GM18520 (cell line): ENCODE measurements at regions not wholly inside any gene's neighbourhood (a gene's known extent, or its start where the extent isn't known, plus 50 kb on each side); places are given as distances from the start of the nearest gene placed in this dataset.

Experiments used
- ATAC-seq: cut with Tn5 transposase; IDR thresholded peaks from one replicate; pipeline ENCODE4 v1.9.1; 2021; ENCODE audit not compliant: unreplicated experiment

DNA sequence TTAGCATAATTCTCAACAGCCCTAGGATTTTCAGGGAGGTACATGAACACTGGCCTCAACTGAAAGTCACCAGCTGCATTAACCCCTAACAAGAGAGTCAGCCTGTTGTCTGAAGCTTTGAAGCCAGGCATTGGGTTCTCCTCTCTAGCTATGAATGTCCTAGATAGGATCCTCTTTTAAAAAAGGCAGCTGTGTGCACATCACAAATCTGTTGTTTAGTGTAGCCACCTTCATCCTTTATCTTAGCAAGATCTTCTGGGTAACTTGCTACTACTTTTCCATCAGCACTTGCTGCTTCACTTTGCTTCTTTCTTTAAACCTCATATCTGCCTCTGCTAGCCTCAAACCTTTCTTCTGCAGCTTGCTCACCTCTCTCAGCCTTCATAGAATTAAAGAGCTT is 1692.1 kb downstream of the EFNB2 start:
- no peak for ATAC-seq

DNA sequence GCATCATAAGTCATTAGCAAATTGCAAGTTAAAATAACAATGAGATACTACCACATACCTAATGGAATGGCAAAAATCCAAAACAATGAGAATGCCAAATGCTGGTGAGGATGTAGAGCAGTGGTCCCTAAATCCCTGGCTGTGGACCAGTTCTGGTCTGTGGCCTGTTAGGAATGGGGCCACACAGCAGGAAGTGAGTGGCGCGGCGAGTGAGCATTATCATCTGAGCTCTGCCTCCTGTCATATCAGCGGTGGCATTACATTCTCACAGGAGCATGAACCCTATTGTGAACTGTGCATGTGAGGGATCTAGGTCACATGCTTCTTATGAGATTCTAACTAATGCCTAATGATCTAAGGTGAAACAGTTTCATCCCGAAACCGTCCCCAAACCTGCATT is 1694.4 kb downstream of the EFNB2 start:
- no peak for ATAC-seq

DNA sequence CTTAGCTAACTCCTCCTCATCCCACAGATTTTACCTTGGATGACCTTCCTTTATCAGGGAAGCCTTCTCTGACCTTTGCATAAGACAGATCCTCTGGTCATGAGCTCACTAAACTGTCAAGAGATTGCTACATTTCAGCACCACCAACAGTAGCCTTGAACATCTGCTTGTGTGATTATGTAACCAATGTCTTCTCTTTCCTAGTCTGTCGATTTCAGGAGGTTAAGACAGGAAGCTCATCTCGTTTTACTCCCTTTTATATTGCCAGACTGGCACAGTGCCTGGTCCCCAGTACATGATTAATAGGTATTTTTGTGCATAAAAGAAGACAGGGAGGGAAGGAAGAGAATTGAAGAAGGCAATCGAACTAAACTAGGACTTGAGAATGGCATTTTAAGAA is 1697.7 kb downstream of the EFNB2 start:
- no peak for ATAC-seq

DNA sequence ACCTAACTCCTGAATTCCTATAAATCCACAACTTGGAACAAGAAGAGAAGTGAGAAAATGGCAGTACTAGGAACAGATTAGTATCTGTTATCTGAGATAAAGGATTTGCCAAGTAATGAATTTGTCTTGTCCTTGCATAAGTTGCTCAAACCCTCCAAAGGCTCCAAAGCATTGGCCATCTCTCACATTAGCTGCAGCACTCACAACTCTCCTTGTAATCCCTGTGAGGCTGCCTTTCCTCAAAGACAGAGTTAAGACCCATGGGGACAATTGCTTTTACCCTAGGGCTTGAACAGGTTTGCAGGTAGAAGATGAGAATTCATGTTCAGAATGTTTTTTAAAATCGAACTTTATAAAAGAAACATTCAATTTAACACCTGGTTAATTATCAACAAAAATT is 1702.2 kb downstream of the EFNB2 start:
- ATAC-seq: no peak

DNA sequence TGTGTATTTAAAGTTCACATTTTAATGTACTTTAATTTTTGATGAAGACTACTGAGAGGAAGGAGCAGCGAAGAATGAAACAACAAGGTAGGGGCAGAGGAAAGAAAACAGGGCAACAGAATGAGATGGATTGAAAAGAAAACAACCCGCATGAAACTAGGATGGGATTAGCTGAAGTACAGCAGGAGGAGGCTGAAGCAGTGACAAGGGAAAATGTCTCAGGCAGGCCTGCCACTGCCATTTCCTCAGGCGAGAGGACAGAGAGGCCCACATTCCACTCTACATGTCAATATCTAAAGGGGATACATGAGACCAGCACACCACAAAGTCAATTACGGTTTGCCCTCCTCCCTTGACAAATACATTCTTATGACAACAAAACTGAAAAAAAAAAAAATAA is 1703.2 kb downstream of the EFNB2 start:
- ATAC-seq: no peak

DNA sequence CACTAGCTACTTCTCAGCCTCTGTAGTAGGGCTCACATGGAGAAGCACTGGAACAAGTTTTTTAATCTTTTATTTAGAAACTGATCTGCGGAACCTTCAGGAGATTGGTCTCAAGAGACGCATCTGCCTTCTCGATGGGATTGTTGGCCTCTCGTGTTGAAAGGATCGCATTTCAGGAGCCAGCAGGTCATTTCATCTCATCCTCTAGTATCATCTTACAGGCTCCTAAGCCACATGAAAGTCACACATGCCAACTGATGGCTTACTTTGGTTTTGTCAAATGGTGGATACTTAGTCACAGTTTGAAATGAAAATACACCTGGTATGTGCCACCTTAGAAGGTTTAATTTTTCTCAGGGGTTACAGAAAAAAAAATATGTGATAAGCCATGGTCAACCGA is 1703.6 kb downstream of the EFNB2 start:
- ATAC-seq: no peak

DNA sequence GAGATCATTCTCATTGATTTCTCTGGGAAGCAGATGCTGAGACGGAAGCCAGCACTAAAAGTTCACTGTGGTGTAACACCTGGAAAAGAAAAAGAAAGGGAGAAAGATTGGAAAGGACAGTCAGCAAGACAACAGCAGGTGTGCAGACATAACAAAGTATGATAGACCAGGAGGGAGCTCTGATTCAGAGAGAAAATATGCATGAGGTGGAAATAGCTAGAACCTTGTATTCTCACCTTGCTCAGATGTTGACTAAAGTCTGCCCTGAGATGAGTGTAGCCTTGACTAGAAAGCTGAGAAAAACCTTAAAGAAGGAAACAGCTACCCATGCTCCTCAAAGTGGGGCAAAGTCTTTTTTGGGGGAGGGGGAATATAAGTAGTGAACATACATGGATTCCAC is 1711.8 kb downstream of the EFNB2 start:
- no peak for ATAC-seq

DNA sequence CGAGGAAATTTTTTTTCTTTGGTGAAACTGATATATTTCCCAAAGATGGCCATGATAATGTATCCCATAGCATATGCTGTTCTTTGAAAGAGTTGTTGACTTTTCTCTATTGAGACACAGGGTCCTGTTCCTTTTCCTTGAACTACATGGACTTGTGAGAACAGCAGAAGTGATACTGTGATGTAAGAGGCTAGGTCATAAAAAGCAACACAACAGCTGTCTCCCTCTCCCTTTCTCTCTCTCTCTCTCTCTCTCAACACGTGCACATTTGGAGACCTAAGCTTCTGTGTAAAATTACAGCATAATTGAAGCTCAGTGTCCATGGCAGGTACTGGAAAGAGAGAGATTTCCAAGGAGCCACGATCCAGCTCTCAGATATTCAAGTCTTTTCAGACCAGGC is 1712.4 kb downstream of the EFNB2 start:
- no peak for ATAC-seq

DNA sequence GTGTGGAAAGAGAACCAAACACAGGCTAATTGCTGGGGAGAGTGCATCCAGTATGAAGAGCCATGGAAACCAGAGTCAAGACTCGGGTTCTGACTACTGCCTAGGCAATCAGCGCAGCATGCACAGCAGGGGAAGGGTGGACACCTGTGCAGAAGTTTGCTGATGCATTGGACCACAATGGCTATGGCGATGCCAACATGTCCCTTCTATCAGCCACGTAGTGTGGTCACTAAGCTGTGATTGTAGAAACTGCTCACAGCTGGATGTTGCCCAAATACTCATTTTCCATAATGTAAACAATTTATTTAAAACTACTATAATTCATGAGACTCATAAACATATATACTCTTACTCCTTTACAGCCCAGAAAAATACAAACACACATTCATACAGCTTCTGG is 1718.2 kb downstream of the EFNB2 start:
- no peak for ATAC-seq

DNA sequence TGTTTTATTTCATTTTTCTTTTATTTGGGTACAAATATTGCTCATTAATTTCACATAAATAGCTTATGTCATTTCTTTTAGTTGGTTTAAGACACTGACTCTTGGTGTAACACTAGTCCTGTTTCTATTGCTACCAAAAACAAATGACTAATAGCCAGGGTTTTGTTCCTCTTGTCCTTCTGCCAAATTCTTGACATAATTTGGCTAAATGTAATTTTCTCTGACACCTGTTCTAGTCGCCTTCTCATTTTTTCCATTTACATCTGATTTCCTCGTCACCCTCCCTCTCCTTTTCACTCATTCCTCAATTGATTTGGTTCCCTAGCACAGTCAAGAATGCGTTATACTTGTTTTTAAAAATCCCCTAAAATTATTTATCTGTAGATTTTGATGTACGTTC is 1718.7 kb downstream of the EFNB2 start:
- ATAC-seq: no peak

DNA sequence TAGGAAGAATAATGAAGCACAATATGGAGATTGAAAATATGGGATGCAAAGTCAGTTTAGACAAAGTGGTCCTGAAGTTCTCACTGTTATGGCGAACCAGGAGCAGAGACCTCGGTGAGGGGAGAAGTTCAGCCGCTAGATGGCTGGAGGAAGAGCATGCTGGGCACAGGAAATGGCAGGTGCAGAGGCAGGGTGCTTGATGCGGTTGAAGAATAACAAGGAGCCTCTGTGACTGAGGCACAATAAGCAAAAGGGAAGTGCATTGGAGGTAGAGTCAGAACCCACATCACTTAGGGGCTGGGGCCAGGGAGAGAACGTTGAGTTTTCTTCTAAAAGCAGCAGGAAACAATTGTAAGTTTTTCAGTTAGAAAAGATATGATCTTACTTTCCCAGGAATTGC is 1725.2 kb downstream of the EFNB2 start:
- ATAC-seq: no peak

DNA sequence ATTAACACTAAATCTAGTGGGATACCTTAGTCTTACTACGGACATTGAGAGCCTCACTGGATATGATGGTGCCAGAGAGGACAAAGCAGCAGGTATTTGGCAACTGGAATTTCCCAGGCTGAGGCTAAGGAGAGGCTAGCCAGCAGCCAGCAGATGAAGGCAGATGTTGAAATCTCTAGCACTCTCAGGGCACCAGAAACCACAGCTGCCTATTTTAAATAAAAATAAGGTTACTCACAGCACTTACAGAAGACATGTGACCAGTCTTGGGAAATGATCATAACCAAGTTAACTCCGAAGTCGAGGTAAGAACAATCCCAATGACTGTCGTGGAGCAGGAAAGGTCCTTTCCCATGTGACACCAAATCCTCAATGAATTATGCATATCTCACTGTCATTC is 1726.0 kb downstream of the EFNB2 start:
- ATAC-seq: no peak

DNA sequence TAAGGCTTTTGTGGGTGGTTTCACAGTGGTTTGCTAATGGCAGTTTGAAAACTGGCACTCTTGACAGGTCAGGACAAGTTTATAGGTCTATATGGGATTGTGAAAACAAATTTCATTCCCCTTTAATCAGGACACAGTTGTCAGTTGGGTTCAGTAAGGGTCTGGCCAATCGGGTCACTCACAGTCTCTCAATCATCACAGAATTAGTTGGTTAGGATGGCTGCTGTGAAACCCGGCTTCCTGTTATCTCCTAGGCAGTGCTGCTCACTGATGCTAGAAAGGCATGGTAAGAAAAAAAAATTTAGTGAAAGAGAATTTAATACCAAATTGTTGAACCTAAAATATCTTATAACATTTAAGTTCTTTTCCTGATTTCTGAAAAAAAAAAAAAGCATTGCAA is 1730.1 kb downstream of the EFNB2 start:
- no peak for ATAC-seq

DNA sequence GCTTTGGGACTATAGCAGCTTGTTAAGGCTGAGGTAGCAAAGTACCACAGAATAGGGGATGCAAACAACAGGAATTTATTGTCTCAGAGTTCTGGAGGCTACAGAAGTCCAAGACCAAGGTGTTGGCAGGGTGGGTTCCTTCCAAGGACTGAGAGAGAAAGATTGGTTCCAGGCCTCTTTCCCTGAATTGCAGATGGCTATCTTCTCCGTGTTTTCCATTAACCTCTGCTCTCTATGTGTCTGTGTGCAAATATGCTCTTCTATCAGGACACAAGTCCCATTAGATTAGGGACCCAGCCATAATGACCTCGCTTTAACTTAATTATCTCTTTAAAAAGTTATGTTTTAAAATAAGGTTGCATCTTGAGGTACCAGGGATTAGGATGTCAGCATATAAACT is 1732.9 kb upstream of the SLC10A2 start:
- no peak for ATAC-seq

DNA sequence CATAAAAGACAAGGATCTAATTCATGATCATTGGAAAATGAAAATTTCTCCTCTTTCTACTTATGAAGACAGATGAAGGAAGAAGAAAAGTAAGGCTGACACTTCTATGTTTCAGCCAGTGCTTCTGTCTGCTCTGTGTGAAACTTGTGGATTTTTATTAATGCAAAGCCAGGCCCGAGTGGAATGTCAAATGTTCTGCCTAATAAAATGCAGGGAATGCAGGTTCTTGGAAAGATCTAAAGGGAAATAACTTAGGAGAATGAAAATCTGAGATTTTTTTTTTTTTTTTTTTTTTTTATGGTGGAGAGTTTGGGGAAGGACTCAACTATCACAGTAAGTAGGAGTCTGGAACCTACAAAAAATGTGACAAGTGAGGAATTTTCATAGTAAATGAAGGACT is 1732.3 kb upstream of the SLC10A2 start:
- ATAC-seq: no peak

DNA sequence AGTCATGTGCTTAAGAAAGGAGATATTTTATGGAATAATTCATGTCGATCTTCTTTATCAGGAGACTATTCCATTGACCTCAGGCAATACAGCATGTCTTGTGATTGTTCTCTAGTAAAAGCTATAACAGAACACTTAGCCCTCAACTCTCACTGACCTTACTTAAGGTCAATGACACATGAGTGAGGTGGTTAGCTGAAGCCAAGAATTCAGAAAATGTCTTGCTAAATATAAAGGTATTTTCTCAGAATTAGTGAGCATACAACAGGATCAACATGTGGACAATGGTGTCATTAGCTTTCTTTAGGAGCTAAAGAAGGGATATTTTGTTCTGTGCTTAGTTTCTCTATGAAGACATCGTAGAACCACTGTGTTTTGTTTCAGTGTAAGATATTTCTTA is 1730.4 kb upstream of the SLC10A2 start:
- no peak for ATAC-seq

DNA sequence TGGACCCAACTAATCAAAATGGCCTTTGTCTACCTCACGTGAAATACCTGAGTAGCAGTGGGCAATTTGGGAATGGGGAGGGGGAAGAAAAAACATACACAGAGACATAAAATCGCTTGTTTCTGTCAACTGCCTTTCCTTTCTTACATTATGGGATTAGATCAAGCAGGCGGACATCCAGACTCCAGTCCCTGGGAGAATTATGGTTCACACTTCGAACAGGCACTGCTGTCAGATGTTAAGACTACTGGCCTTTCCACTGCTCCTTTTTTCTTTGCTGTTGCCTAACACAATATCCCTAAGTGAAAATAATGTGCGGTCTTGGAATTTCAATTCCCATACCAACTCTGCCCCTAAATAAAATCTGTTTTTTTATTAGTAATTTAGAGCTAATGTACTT is 1719.7 kb upstream of the SLC10A2 start:
- ATAC-seq: no peak

DNA sequence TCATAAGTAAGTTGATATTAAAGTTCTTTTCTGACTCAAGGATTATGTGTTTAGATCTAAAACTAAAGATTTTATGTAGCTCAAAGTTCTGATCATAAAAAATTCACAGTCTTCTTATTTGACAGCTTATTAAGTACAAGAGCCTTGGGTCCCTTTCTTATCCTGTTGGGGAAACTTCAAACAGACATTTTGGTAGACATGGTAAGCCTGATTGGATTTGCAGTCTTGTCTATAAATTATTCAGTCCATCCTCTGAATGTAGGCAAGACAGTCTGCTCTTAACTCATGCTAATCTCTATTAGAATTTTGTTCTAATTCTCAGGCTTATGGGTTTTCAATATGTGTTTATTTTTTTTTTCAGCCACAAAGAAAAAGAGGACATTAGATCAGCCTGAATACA is 1718.7 kb upstream of the SLC10A2 start:
- no peak for ATAC-seq

DNA sequence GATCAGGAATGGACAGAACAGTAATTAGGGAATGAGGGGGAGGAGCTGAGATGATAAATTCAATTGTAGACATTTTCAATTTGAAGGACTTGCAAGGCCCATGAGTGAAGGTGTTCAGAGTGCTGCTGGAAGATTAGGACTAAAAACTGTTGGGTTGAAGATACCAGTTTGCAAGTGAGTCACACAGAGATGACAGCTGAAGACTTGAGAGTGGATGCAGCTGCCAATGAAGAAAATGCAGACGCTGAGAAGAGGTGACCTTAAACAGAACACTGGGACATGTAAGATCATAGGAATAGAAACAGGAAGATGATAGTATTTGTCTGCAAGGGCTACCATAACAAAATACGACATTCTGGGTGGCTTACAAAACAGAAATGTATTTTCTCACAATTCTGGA is 1716.5 kb upstream of the SLC10A2 start:
- ATAC-seq: no peak

DNA sequence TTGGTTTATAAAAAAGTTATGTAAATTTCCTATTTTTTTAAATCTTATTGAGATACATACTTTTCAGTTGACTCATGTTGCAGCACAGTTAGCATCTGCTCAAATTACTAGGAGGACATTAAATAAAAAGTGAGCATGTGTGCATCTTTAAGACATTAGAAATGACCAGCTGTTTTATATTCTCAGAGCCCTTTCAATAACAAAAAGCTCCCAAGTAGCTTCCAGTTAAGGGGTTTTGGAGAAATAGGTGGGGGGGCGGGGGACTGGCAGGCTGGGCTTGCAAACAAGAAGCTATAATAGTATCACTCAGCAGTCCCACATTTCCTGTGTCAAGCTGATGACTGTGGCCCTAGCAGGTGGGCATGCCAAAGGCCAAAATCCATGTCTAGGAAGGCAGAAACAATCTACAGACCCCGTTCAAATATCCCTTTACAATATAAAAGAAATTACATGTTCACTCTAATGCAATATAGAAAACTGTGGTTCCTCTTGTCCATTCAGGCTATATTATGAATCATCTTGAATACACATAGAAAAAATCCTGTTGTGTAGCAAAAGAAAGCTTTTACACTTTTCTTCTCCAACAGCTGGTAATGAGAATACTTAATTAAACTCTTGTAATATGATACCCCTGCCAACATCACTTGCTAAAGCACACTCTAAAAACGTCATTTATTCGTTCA is 1713.2 kb upstream of the SLC10A2 start:
- no peak for ATAC-seq

DNA sequence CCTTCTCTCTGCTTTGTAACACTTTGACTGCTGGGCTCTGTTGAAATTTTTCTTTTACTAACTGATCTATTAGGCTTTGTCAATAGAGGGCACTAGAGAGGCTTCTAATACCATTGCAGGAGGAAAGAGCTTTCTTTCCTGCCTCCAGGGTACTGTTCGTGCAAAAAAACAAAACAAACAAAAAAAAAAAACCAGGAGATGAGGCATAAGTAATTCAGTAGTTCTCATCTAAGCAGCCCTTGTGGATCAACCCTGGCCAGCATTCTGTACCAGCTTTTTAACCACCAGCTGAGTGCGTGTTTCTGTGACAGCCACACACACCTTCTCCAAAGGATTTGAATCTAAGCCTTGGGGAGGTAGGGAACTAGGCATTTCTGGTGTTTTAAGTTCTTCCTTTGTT is 1707.6 kb upstream of the SLC10A2 start:
- peak; percentile 56 for ATAC-seq

DNA sequence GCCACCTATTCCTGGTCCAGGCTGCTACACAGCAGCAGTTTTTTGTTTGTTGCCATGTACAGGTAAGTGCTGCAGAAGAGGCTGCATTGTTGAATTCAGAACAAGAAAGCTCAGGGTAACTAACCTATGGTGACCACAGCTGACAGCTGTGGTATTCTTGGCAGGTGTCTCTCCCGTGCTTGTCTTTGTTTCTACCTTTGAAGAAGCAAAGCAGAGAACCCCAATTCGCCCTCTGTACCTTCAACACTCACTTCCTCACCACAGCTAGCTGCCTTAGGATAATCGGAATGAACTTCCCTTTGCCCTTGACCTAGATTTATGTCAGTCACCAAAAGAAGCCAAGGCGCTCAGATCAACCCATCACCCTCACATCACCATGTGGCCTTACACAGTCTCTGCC is 1703.3 kb upstream of the SLC10A2 start:
- ATAC-seq: no peak

DNA sequence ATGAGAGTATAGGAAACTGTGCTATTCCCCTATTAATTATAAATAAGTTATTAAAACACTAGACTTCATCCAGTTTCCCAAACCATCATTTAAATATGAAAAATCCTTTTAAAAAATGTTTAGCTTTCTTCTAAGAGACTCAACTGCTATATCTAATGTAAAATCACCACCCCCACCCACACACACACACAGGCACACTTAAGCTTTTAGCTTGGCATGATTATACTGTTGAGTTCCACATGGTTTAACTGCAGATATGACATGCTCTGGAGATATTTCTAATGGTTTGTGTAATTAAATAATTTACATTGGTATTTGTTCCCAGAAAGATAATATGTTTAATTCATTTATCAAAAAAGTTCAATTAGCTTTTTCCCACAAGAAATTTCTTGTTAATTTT is 1700.1 kb upstream of the SLC10A2 start:
- no peak for ATAC-seq

DNA sequence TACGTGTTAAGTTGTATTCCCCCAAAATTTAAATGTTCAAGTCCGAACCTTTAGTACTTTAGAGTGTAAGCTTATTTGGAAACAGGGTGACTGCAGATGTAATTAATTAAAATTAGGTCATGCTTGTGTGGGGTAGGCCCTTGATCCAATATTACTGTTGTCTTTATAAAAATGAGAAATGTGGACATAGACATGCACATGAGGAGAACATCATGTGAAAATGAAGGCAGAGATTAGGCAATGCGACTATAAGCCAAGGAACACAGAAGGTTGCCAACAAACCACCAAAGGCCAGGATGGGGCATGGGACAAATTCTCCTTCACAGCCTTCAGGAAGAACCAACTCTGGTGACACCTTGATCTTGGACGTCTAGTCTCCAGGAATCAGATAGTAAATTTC is 1698.4 kb upstream of the SLC10A2 start:
- ATAC-seq: no peak
